K562 (cell line): ENCODE measurements at regions not wholly inside any gene's neighbourhood (a gene's known extent, or its start where the extent isn't known, plus 50 kb on each side); places are given as distances from the start of the nearest gene placed in this dataset.

ENCODE experiments used
- ATAC-seq: fragments of 200-7000 bp; cut with Tn5 transposase; 3 replicates; pipeline ENCODE4 v1.9.1; 2020; ENCODE audit warnings: moderate library complexity
- BruUV-seq: library from RNA; stranded (reverse); fragments of 400-500 nt; replicated peaks from 2 replicates; lab custom pipeline; 2021; lab: Mats Ljungman, UMichigan
- CTCF ChIA-PET: fragments of 300-600 bp; formaldehyde crosslinking; extraction: SDS; loops from one replicate; lab custom pipeline; 2021; ENCODE audit warnings: low intra/inter-chr PET ratio; lab: Yijun Ruan, JAX
- POLR2A ChIA-PET: fragments of 300-600, 350-650 bp; sonication (Branson Sonifier 250); formaldehyde crosslinking; extraction: SDS; loops from one replicate; lab custom pipeline; 2021; ENCODE audit warnings: antibody characterized with exemption, inconsistent platforms; lab: Yijun Ruan, JAX
- DNase-seq, 4 experiments: peaks; one replicate each; pipeline versions ENCODE4 v3.0.0 to v3.0.0-alpha.2; 2011 to 2018; ENCODE audit warnings: low spot score in 3 of 4, mixed read lengths in 3 of 4; ENCODE audit errors: extremely low read depth in 1 of 4
- FAIRE-seq: peaks from 2 replicates; lab custom pipeline; 2011; peaks lifted over from hg19 to GRCh38; lab: Jason Lieb, UNC
- H2AFZ ChIP-seq: 2 replicates; pipeline ENCODE4 v1.6.0; 2011; ENCODE audit warnings: low read depth, low read length, control low read depth, inconsistent platforms
- H3K27ac ChIP-seq: fragments of 200-600 bp; 3 replicates; pipeline ENCODE4 v1.8.0; 2011; ENCODE audit warnings: low read depth, mild to moderate bottlenecking, control low read depth, inconsistent platforms, low read length, moderate library complexity, mixed read lengths; ENCODE audit errors: extremely low read depth
- H3K27me3 ChIP-seq, 2 experiments: fragments of 300-600 bp in 1 of 2; 2 replicates in 1 of 2; 3 replicates in 1 of 2; pipeline versions ENCODE4 v1.6.0 to v1.8.0; 2011; ENCODE audit warnings: inconsistent platforms in 2 of 2, low read length in 2 of 2, mild to moderate bottlenecking in 1 of 2, mixed read lengths in 1 of 2, moderate library complexity in 1 of 2; ENCODE audit not compliant: control insufficient read depth in 2 of 2, insufficient read depth in 2 of 2
- H3K36me3 ChIP-seq: fragments of 300-600 bp; 3 replicates; pipeline ENCODE4 v1.8.0; 2011; ENCODE audit warnings: mild to moderate bottlenecking, low read length, inconsistent platforms; ENCODE audit not compliant: control insufficient read depth, insufficient read depth
- H3K4me1 ChIP-seq, 2 experiments: fragments of 200-600 bp in 1 of 2; replicated peaks in 1 of 2; 2 replicates in 1 of 2; 3 replicates in 1 of 2; pipeline versions ENCODE4 v1.5.1 to v1.8.0; 2011; ENCODE audit warnings: inconsistent platforms in 2 of 2, low read length in 2 of 2, mild to moderate bottlenecking in 1 of 2, mixed read lengths in 1 of 2, moderate library complexity in 1 of 2; ENCODE audit not compliant: control insufficient read depth in 2 of 2, insufficient read depth in 2 of 2
- H3K4me2 ChIP-seq: 2 replicates; pipeline ENCODE4 v1.6.1; 2011; ENCODE audit warnings: low read length, control low read depth, inconsistent platforms, mixed read lengths; ENCODE audit not compliant: insufficient read depth
- H3K4me3 ChIP-seq: fragments of 200-600 bp; sonication (generic), shearing (Covaris generic); 2 replicates; pipeline ENCODE4 v1.5.1; 2016; ENCODE audit warnings: control low read depth, inconsistent platforms
- H3K79me2 ChIP-seq: fragments of 200-600 bp; 3 replicates; pipeline ENCODE4 v1.8.0; 2011; ENCODE audit warnings: low read length, inconsistent platforms; ENCODE audit not compliant: control insufficient read depth, insufficient read depth
- H3K9ac ChIP-seq, 2 experiments: 2 replicates each; pipeline versions ENCODE4 v1.6.0 to v1.6.1; 2011; ENCODE audit warnings: low read depth in 2 of 2, low read length in 2 of 2, control low read depth in 1 of 2, inconsistent platforms in 1 of 2, mild to moderate bottlenecking in 1 of 2, mixed read lengths in 1 of 2; ENCODE audit not compliant: insufficient read depth in 1 of 2
- H3K9me1 ChIP-seq: one replicate; pipeline ENCODE4 v1.6.0; 2011; ENCODE audit warnings: inconsistent platforms, mild to moderate bottlenecking, low read length, moderate library complexity; ENCODE audit not compliant: control insufficient read depth, insufficient read depth
- H3K9me3 ChIP-seq: replicated peaks from 2 replicates; pipeline ENCODE4 v1.5.1; 2011; ENCODE audit warnings: low read depth, low read length, inconsistent platforms; ENCODE audit not compliant: control insufficient read depth, insufficient read depth
- H4K20me1 ChIP-seq: replicated peaks from 2 replicates; pipeline ENCODE4 v1.6.1; 2011; ENCODE audit warnings: low read length, inconsistent platforms, mixed read lengths; ENCODE audit not compliant: control insufficient read depth, insufficient read depth
- ETS2 ChIP-seq: IDR thresholded peaks from 2 replicates; pipeline ENCODE4 v1.6.1; 2016; ENCODE audit warnings: borderline replicate concordance, missing genetic modification characterization, mild to moderate bottlenecking, moderate library complexity, missing compliant biosample characterization; ENCODE audit not compliant: poor library complexity, severe bottlenecking
- HDAC3 ChIP-seq: fragments of 450-650 bp; IDR thresholded peaks from 2 replicates; pipeline ENCODE4 v1.6.1; 2018; ENCODE audit warnings: borderline replicate concordance, mild to moderate bottlenecking, moderate library complexity; ENCODE audit not compliant: partially characterized antibody
- MGA ChIP-seq: fragments of 450-650 bp; IDR thresholded peaks from 2 replicates; pipeline ENCODE4 v1.6.1; 2016; ENCODE audit warnings: mild to moderate bottlenecking, moderate library complexity
- ZBTB5 ChIP-seq: fragments of 450-650 bp; IDR thresholded peaks from 2 replicates; pipeline ENCODE4 v1.6.1; 2017; ENCODE audit warnings: antibody characterized with exemption
- ZBTB9 ChIP-seq: fragments of 450-650 bp; formaldehyde crosslinking; IDR thresholded peaks from 2 replicates; pipeline ENCODE4 v1.4.0; 2020; ENCODE audit warnings: mild to moderate bottlenecking, moderate library complexity
- ZNF445 ChIP-seq: fragments of 250-450 bp; sonication (Bioruptor Pico); IDR thresholded peaks from 2 replicates; pipeline ENCODE4 v1.4.0; 2020; ENCODE audit warnings: low read depth, mild to moderate bottlenecking, moderate library complexity
- ZNF584 ChIP-seq: fragments of 200-800 bp; sonication (Bioruptor generic); IDR thresholded peaks from 2 replicates; pipeline ENCODE4 v1.6.1; 2016; ENCODE audit warnings: low read depth, mild to moderate bottlenecking, missing genetic modification characterization, missing compliant biosample characterization
- in situ Hi-C: fragments of 300-500 bp; cut with MboI; formaldehyde crosslinking; loops from 4 replicates; pipeline ENCODE4 v1.15.0; 2018; ENCODE audit warnings: inconsistent platforms, mixed read lengths
- intact Hi-C: fragments of 100-400 bp; cut with micrococcal nuclease; formaldehyde crosslinking; loops from 2 replicates; pipeline ENCODE4 v1.14.2; 2022

GRCh38 chr3:20865803-20866202, 679.8 kb upstream of the SGO1 start:
- CTCF ChIA-PET: no interaction called here
- DNase-seq: no peak
- no peak for FAIRE-seq
- no peak overlapping the region for H3K27ac ChIP-seq
- no peak overlapping the region for H3K4me3 ChIP-seq
- no peak overlapping the region for H3K4me2 ChIP-seq
- in situ Hi-C loops: no loop called here
- H3K9me1 ChIP-seq: no peaks in the 10 kb centered on the region
- H4K20me1 ChIP-seq: no peaks in the 10 kb centered on the region
- no peak overlapping the region for H3K9ac ChIP-seq
- no peaks in the 10 kb centered on the region for H3K27me3 ChIP-seq
- H3K9me3 ChIP-seq: no peaks in the 10 kb centered on the region
- ATAC-seq: no peak
- no peaks in the 10 kb centered on the region for H3K4me1 ChIP-seq
- POLR2A ChIA-PET: no interaction called here
- H2AFZ ChIP-seq: no peak overlapping the region
- H3K36me3 ChIP-seq: no peaks in the 10 kb centered on the region
- intact Hi-C loops: no loop called here
- no TSS peak for BruUV-seq
- H3K79me2 ChIP-seq: no peaks in the 10 kb centered on the region
- TF ChIP-seq ZNF445 (CRISPR knock-in tag) (no peak), MGA (no peak), HDAC3 (no peak), ZNF584 (CRISPR knock-in tag) (no peak), ZBTB9 (CRISPR knock-in tag) (no peak), ZBTB5 (no peak), ETS2 (tag) (no peak)
